SH-SY5Y (cell line): ENCODE measurements at regions not wholly inside any gene's neighbourhood (a gene's known extent, or its start where the extent isn't known, plus 50 kb on each side); places are given as distances from the start of the nearest gene placed in this dataset.

Experiments
- GATA2 ChIP-seq: IDR thresholded peaks from 2 replicates; pipeline ENCODE4 v1.6.1; 2011; ENCODE audit warnings: mild to moderate bottlenecking, low read depth, low read length
- GATA3 ChIP-seq: IDR thresholded peaks from 2 replicates; pipeline ENCODE4 v1.6.1; 2011; ENCODE audit warnings: low read depth, mild to moderate bottlenecking, low read length, moderate library complexity

DNA sequence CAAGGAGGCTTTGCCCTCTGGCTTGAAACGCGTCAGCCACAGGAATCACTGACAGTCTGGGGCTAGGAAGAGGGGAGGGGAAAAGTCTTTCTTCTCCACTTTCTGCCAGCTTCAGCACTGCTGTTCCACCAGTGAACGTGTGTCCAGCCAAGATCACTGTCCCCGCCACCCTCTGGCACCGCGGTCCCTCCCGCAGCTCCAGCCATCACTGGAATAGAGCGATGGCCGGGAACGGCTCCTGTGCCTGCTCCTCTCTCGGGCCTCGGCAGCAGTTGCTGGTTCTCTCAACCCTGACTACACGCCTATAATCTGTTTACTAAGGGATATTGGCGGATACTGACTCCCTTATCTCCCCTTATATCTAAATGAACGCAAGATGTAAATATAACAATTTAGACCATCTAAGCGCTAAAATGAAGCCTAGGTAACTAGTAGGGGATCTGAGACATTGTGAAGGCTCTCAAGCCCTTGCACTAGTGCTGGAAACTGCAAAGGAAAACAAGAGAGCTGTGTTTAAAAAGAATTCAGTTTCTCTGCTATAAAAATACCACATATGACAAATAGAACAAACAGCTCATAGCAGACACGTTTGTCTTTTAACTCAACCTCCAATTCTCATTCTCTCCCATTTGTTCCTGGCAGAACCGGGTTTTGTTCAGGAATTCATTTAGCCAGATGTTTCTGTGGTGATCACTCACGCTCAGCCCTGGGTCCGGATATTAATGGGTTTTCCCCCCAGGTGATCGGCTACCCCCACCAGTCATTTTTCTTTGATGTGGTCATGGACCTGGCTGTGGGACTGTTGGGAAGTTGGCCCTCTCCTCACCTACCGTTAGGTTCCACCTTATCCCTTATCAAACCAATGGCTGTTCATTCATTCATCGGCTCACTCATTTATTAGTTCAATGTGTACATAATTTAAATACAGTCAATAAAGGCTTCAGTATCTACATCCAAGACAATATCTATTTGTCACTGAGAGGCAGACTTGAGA lies 149.8 kb downstream of the MED10 start:
- TF ChIP-seq GATA2, result no peak
- TF ChIP-seq GATA3, result no peak

GRCh38 chr5:6225121-6225607 lies 153.2 kb downstream of the MED10 start:
- no peak for TF ChIP-seq GATA2
- no peak for TF ChIP-seq GATA3

DNA sequence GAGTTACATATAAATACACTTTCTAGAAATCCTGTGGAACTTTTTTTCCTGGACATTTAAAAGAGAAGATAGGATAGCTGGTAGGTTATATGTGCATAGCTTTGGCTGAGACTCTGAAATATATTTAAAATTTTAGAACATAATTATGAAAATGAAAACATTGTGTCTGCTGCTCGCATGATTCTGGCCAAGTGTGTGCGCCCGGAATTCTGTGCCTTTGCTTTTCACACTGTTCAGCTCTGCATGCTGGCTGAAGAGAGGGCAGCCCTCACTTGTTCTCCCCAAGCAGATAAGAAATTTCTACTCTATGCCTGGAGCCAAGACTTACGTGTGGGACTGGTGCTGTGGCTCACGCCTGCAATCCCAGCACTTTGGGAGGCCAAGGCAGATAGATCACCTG lies 153.9 kb downstream of the MED10 start:
- TF ChIP-seq GATA2 (no peak), GATA3 (no peak)

- TF ChIP-seq GATA2 (no peak), GATA3 (no peak)
These were observed 155.4 kb downstream of the MED10 start for GRCh38 chr5:6222899-6223298.

- TF ChIP-seq GATA3 (no peak), GATA2 (no peak)
These were observed 156.2 kb downstream of the MED10 start for GRCh38 chr5:6222121-6222520.

- TF ChIP-seq GATA2 (no peak), GATA3 (no peak)
These were observed 157.2 kb downstream of the MED10 start for GRCh38 chr5:6221141-6221626.

GRCh38 chr5:6220346-6221088 lies 157.8 kb downstream of the MED10 start:
- no peak for TF ChIP-seq GATA3
- no peak for TF ChIP-seq GATA2

- TF ChIP-seq GATA3, result no peak
These were observed 159.8 kb downstream of the MED10 start for GRCh38 chr5:6218517-6218916.

DNA sequence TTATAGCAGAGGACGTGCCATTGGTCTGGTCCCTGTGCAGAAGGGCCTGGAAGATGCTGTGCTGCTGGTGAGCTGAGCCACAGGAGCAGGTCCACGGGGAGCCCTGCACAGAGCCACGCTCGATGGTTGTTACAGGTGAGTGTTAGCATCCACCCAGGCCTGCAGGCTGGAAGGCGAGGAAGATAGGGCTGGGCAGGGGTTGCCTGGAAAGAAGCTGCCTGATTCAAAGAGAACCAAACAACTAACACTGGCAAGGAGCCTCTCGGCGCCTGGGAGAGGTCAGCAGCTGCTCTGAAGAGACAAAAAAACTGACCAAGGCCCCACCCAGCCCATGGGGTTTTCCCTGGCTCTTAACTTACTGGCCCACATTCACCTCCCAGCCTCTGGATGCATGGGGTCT lies 160.2 kb downstream of the MED10 start:
- no peak for TF ChIP-seq GATA2
- TF ChIP-seq GATA3, result no peak

GRCh38 chr5:6216471-6217075 lies 161.8 kb downstream of the MED10 start:
- TF ChIP-seq GATA2, result no peak

GRCh38 chr5:6215891-6216290 lies 162.5 kb downstream of the MED10 start:
- no peak for TF ChIP-seq GATA3

DNA sequence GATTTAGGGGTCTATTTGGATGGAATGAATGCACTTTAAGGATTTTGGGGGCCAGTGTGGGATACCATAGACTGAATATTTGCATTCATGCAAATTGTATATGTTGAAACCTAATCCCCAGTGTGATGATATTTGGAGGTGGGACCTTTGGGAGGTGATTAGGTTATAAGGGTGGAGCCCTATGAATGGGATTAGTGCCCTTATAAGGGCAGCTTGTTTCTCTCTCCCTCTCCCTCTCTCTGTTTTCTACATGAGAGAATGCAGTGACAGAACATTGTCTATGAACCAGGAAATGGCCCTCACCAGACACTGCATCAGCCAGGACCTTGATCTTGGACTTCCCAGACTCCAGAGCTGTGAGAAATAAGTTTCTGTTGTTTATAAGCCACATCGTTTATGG lies 166.1 kb downstream of the MED10 start:
- TF ChIP-seq GATA3, result no peak

DNA sequence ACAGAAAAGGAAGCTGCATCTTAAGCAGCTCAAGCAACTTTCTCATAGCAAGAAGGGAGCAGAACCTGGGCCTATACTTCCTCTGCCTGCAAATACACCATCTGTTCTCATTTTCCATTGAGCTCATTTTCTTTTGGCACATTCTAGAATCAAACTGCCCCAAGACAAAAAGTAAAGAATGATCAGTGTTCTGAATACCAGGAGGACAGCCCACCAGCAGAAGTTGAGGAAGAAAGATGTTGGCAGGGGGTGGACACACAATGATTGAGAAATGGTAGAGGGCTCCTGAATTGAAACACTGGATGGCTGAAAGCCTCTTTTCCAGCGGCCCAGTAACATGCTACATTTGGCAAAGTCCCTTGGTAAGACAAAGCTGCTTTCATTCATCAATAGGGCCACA lies 171.8 kb downstream of the MED10 start:
- TF ChIP-seq GATA3 (no peak), GATA2 (no peak)

DNA sequence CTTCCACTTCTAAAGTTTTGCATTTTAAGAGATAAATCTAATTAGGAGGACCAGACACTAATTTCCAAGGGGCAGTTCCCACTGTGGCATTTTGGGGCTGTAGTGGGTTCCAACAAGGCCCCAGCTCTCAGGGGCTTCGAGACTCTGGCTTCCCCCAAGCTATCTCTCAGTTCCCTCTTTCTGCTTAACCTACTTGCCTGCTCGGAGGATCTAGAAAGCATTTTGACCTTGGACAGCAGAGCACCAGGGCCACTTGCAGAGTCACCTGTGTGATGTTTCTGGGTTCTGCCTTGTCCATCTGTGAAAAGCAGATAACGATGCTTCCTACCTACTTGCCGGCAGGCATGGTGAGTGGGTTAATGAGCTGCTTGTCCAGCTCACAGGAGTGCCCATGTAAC lies 175.4 kb downstream of the MED10 start:
- no peak for TF ChIP-seq GATA3
- no peak for TF ChIP-seq GATA2
